Fibroblast of lung (primary cell): ENCODE measurements at regions not wholly inside any gene's neighbourhood (a gene's known extent, or its start where the extent isn't known, plus 50 kb on each side); places are given as distances from the start of the nearest gene placed in this dataset.

Source experiments
- DNase-seq, 2 donors: peaks; one replicate each; pipeline versions ENCODE4 v3.0.0 to v3.0.0-alpha.2; 2010; ENCODE audit warnings: low read depth in 2 of 2
- H2AFZ ChIP-seq: 2 replicates; pipeline ENCODE4 v1.5.1; 2012; ENCODE audit warnings: low read length, control low read depth, inconsistent platforms
- H3K27ac ChIP-seq: 2 replicates; pipeline ENCODE4 v1.5.1; 2011; ENCODE audit warnings: low read length, control low read depth; ENCODE audit not compliant: insufficient read depth
- H3K27me3 ChIP-seq: 2 replicates; pipeline ENCODE4 v1.5.1; 2011; ENCODE audit warnings: mild to moderate bottlenecking, low read length; ENCODE audit not compliant: control insufficient read depth, insufficient read depth
- H3K36me3 ChIP-seq: 2 replicates; pipeline ENCODE4 v1.5.1; 2011; ENCODE audit warnings: low read length; ENCODE audit not compliant: control insufficient read depth, insufficient read depth
- H3K4me1 ChIP-seq: 2 replicates; pipeline ENCODE4 v1.5.1; 2011; ENCODE audit warnings: low read length; ENCODE audit not compliant: control insufficient read depth, insufficient read depth; ENCODE audit errors: extremely low read depth
- H3K4me2 ChIP-seq: 2 replicates; pipeline ENCODE4 v1.5.1; 2011; ENCODE audit warnings: low read length, control low read depth; ENCODE audit not compliant: insufficient read depth; ENCODE audit errors: extremely low read depth
- H3K4me3 ChIP-seq, 4 experiments: fragments of 200-600 bp in 1 of 4; sonication (generic) in 1 of 4; replicated peaks in 1 of 4; 2 replicates each; pipeline ENCODE4 v1.5.1; 2011 to 2016; ENCODE audit warnings: low read length in 4 of 4, low read depth in 3 of 4, mild to moderate bottlenecking in 3 of 4, control low read depth in 2 of 4, inconsistent platforms in 1 of 4, mixed read lengths in 1 of 4; ENCODE audit not compliant: insufficient read depth in 1 of 4; ENCODE audit errors: control extremely low read depth in 1 of 4
- H3K79me2 ChIP-seq: 2 replicates; pipeline ENCODE4 v1.5.1; 2012; ENCODE audit warnings: mild to moderate bottlenecking, low read length, inconsistent platforms; ENCODE audit not compliant: control insufficient read depth, insufficient read depth
- H3K9ac ChIP-seq: 2 replicates; pipeline ENCODE4 v1.5.1; 2011; ENCODE audit warnings: mild to moderate bottlenecking, low read length, control low read depth; ENCODE audit not compliant: insufficient read depth
- H3K9me3 ChIP-seq: 2 replicates; pipeline ENCODE4 v1.5.1; 2012; ENCODE audit warnings: low read depth, low read length; ENCODE audit not compliant: control insufficient read depth, insufficient read depth
- H4K20me1 ChIP-seq: 2 replicates; pipeline ENCODE4 v1.5.1; 2011; ENCODE audit warnings: low read length; ENCODE audit not compliant: control insufficient read depth, insufficient read depth; ENCODE audit errors: extremely low read depth
- CTCF ChIP-seq, 2 donors: IDR thresholded peaks in 1 of 2; conservative IDR thresholded peaks in 1 of 2; 1 replicate in 1 of 2; 2 replicates in 1 of 2; pipeline ENCODE4 v1.5.1; 2011 to 2012; ENCODE audit warnings: low read length in 2 of 2, control low read depth in 1 of 2, inconsistent platforms in 1 of 2, low read depth in 1 of 2, mild to moderate bottlenecking in 1 of 2
- EZH2 ChIP-seq: IDR thresholded peaks from 2 replicates; pipeline ENCODE4 v1.5.1; 2012; ENCODE audit warnings: low read length, control low read depth, mild to moderate bottlenecking; ENCODE audit errors: missing control alignments

DNA sequence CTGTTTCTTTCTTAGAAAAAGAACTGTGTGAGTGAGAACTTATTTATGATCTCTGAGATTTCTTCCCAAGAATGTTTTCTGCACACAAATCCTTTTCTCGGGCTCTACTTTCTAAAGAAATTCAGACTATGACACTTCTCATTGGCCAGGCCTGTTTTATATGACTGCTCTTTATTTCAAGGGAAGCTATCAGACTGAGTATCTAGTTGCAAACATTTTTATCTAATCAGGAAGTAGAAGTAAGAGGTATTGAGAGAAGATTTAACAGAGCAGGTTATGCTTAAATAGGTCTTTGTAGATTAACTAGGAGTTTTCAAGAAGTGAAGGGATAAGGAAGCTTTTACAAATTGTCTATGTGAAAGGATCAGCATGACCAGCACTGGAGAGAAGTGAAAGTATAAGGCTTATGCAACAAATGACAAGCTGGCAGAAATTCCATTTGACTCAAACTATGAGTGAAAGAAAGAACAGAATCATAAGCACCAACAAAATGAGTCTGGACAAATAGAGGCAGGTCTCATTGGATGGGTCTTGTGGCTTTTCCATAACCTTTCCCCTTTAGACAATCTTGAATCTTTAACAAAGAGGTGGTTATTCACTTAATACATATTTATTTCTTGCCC, 71.9 kb upstream of the CHL1 start:
- H4K20me1 ChIP-seq = no peaks in the 10 kb centered on the region
- H3K4me3 ChIP-seq = no peak overlapping the region
- H3K4me2 ChIP-seq = no peak overlapping the region
- no peaks in the 10 kb centered on the region for H3K36me3 ChIP-seq
- H3K27ac ChIP-seq = no peak overlapping the region
- TF ChIP-seq EZH2 (no peak), CTCF (conservative IDR thresholded peaks at IDR 0.05 in 1 of 2, IDR thresholded peaks at IDR 0.05 in 1 of 2; ENCODE audit: low read depth in 1 of 2, low read length in 2 of 2) (no peak)
- H3K9me3 ChIP-seq = no peaks in the 10 kb centered on the region
- no peaks in the 10 kb centered on the region for H3K27me3 ChIP-seq
- DNase-seq = no peak
- no peak overlapping the region for H2AFZ ChIP-seq
- no peaks in the 10 kb centered on the region for H3K4me1 ChIP-seq
- H3K79me2 ChIP-seq = no peaks in the 10 kb centered on the region
- no peak overlapping the region for H3K9ac ChIP-seq

GRCh38 chr3:128515-129172, 67.9 kb upstream of the CHL1 start:
- no peaks in the 10 kb centered on the region for H3K4me1 ChIP-seq
- no peak for TF ChIP-seq CTCF (conservative IDR thresholded peaks at IDR 0.05 in 1 of 2, IDR thresholded peaks at IDR 0.05 in 1 of 2; ENCODE audit: low read depth in 1 of 2, low read length in 2 of 2)
- no peak for TF ChIP-seq EZH2
- no peak for DNase-seq

DNA sequence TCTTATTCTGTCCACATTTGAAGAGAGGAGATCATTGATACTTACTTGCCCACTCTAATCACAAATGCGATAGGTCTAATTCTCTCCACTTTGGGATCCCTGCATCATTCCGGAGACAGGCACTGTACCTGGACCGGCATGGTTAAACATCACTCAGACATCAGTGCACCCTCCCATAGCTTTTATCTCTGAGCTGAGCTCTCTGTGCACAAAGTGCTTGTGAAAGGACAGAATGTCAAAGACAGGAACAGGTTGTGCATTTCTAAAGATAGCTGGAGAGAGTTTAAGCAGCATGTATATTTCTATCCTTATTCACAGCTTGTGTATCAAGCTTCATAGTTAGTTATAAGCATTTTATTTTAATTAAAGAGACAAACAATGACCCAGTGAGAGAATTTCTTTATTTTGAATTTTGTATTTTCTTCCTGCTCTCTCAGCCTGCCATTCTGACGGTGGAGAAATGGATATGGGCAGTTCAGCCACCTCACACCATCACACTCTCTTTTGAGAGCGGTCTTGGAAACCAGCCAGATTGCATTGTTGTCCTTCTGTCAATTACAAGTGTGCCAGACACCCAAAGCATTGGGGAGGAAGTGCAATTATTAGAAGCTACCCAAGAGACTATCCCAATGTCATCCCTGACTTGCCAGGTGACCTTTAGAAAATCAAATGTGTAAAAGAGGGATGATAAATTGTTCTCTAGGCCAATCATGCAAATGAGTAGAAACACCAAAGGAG, 65.2 kb upstream of the CHL1 start:
- Histone ChIP-seq H3K36me3 (no peaks in the 10 kb centered on the region), H3K27me3 (no peaks in the 10 kb centered on the region), H3K27ac (no peak overlapping the region), H3K9ac (no peak overlapping the region), H3K79me2 (no peaks in the 10 kb centered on the region), H3K4me2 (no peak overlapping the region), H2AFZ (no peak overlapping the region), H3K4me3 (no peak overlapping the region), H3K4me1 (no peaks in the 10 kb centered on the region), H4K20me1 (no peaks in the 10 kb centered on the region), H3K9me3 (no peaks in the 10 kb centered on the region)
- DNase-seq = no peak
- TF ChIP-seq EZH2 = no peak
- TF ChIP-seq CTCF (conservative IDR thresholded peaks at IDR 0.05 in 1 of 2, IDR thresholded peaks at IDR 0.05 in 1 of 2; ENCODE audit: low read depth in 1 of 2, low read length in 2 of 2) = no peak

More at GRCh38 chr3:128515-129172, 67.9 kb upstream of the CHL1 start:
- Histone ChIP-seq H3K4me2 (no peak overlapping the region), H3K27me3 (no peaks in the 10 kb centered on the region), H3K4me3 (no peak overlapping the region), H4K20me1 (no peaks in the 10 kb centered on the region), H3K9ac (no peak overlapping the region), H3K36me3 (no peaks in the 10 kb centered on the region), H2AFZ (no peak overlapping the region), H3K79me2 (no peaks in the 10 kb centered on the region), H3K9me3 (no peaks in the 10 kb centered on the region), H3K27ac (no peak overlapping the region)
